Right lobe of liver (tissue), 4 donors: ENCODE measurements at regions not wholly inside any gene's neighbourhood (a gene's known extent, or its start where the extent isn't known, plus 50 kb on each side); places are given as distances from the start of the nearest gene placed in this dataset.

Experiments
- CTCF ChIP-seq, 4 donors: fragments of 200-600 bp in 3 of 4; fragments of 450-650 bp in 1 of 4; IDR thresholded peaks; one replicate each; pipeline versions ENCODE4 v1.5.1 to v1.8.0; 2016 to 2022; ENCODE audit warnings: antibody characterized with exemption in 4 of 4, mild to moderate bottlenecking in 2 of 4
- POLR2A ChIP-seq: fragments of 450-650 bp; IDR thresholded peaks from one replicate; pipeline ENCODE4 v1.6.1; 2017; ENCODE audit warnings: antibody characterized with exemption, mild to moderate bottlenecking
- donor health status: DM: no; HTN: no; CAD: no.
- donor health status: DM: no; HTN: no; CAD: no.
- donor health status: DM: no; HTN: yes; CAD: no.

- no peak for TF ChIP-seq CTCF (IDR thresholded peaks at IDR 0.05)
- TF ChIP-seq POLR2A: no peak
Measured at GRCh38 chr21:41667136-41667535, 99.7 kb downstream of the RIPK4 start.
